Nephron (organoid): ENCODE measurements at regions not wholly inside any gene's neighbourhood (a gene's known extent, or its start where the extent isn't known, plus 50 kb on each side); places are given as distances from the start of the nearest gene placed in this dataset.
A peak's percentile ranks its signal among the peaks of the same experiment; 100 is the strongest.

Source experiments
- H3K27ac Mint-ChIP-seq, 3 experiments: 2 replicates each; pipeline ENCODE4 v1.8.0; 2020; ENCODE audit warnings: mixed read lengths in 3 of 3, mild to moderate bottlenecking in 2 of 3, moderate library complexity in 1 of 3
- H3K27me3 Mint-ChIP-seq: 2 replicates; pipeline ENCODE4 v1.8.0; 2021; ENCODE audit warnings: low read depth, mild to moderate bottlenecking, moderate library complexity, mixed read lengths
- H3K36me3 Mint-ChIP-seq: 2 replicates; pipeline ENCODE4 v1.8.0; 2020; ENCODE audit warnings: low read depth, mixed read lengths
- H3K4me1 Mint-ChIP-seq: 2 replicates; pipeline ENCODE4 v1.8.0; 2020; ENCODE audit warnings: mixed read lengths
- H3K4me3 Mint-ChIP-seq, 3 experiments: 2 replicates each; pipeline ENCODE4 v1.8.0; 2020; ENCODE audit warnings: mild to moderate bottlenecking in 3 of 3, mixed read lengths in 3 of 3, moderate library complexity in 2 of 3
- H3K9me3 Mint-ChIP-seq: 2 replicates; pipeline ENCODE4 v1.8.0; 2020; ENCODE audit warnings: mixed read lengths
- CTCF ChIP-seq, 3 experiments: fragments of 200-600 bp; sonication (generic); IDR thresholded peaks; one replicate each; pipeline ENCODE4 v1.5.0; 2021; ENCODE audit warnings: antibody characterized with exemption in 3 of 3; ENCODE audit not compliant: unreplicated experiment in 3 of 3

- Mint-ChIP-seq H3K9me3 (no peaks in the 10 kb centered on the region), H3K4me1 (peaks cover 48% of the 10 kb centered on the region), H3K36me3 (no peaks in the 10 kb centered on the region), H3K27ac (peak overlapping the region in 2 of 3 experiments; percentile 33 to 53), H3K4me3 (no peak overlapping the region), H3K27me3 (no peaks in the 10 kb centered on the region)
- no peak for TF ChIP-seq CTCF (IDR thresholded peaks at IDR 0.05; ENCODE audit: unreplicated experiment in 3 of 3)
Measured at GRCh38 chr1:56356376-56356990, 222.9 kb downstream of the PLPP3 start.

GRCh38 chr1:56355918-56356317, 223.4 kb downstream of the PLPP3 start:
- peaks cover 48% of the 10 kb centered on the region for H3K4me1 Mint-ChIP-seq
- no peak overlapping the region for H3K4me3 Mint-ChIP-seq
- TF ChIP-seq CTCF (IDR thresholded peaks at IDR 0.05; ENCODE audit: unreplicated experiment in 3 of 3), result no peak
- H3K27me3 Mint-ChIP-seq, result no peaks in the 10 kb centered on the region
- no peaks in the 10 kb centered on the region for H3K36me3 Mint-ChIP-seq
- H3K9me3 Mint-ChIP-seq, result no peaks in the 10 kb centered on the region
- H3K27ac Mint-ChIP-seq, result peak overlapping the region in 2 of 3 experiments; percentile 23 to 53

- Mint-ChIP-seq H3K27me3 (no peaks in the 10 kb centered on the region), H3K27ac (peak overlapping the region in 1 of 3 experiments; percentile 53)
- TF ChIP-seq CTCF (IDR thresholded peaks at IDR 0.05; ENCODE audit: unreplicated experiment in 3 of 3), result no peak
Measured at GRCh38 chr1:56355422-56355821, 223.9 kb downstream of the PLPP3 start.

GRCh38 chr1:56345831-56346230, 233.5 kb downstream of the PLPP3 start:
- no peaks in the 10 kb centered on the region for H3K4me1 Mint-ChIP-seq
- H3K36me3 Mint-ChIP-seq, result peaks cover 11% of the 10 kb centered on the region
- H3K27ac Mint-ChIP-seq, result no peak overlapping the region
- TF ChIP-seq CTCF (IDR thresholded peaks at IDR 0.05; ENCODE audit: unreplicated experiment in 3 of 3), result no peak
- peaks cover 48% of the 10 kb centered on the region for H3K9me3 Mint-ChIP-seq
- H3K27me3 Mint-ChIP-seq, result no peaks in the 10 kb centered on the region
- no peak overlapping the region for H3K4me3 Mint-ChIP-seq

More at GRCh38 chr1:56355422-56355821, 223.9 kb downstream of the PLPP3 start:
- Mint-ChIP-seq H3K36me3 (no peaks in the 10 kb centered on the region), H3K4me1 (peaks cover 48% of the 10 kb centered on the region), H3K4me3 (peak overlapping the region in 1 of 3 experiments; percentile 21), H3K9me3 (no peaks in the 10 kb centered on the region)

- H3K4me1 Mint-ChIP-seq, result no peaks in the 10 kb centered on the region
- H3K36me3 Mint-ChIP-seq, result peaks cover 10% of the 10 kb centered on the region
- H3K27me3 Mint-ChIP-seq, result no peaks in the 10 kb centered on the region
- H3K9me3 Mint-ChIP-seq, result peaks cover 24% of the 10 kb centered on the region
- H3K4me3 Mint-ChIP-seq, result no peak overlapping the region
- TF ChIP-seq CTCF (IDR thresholded peaks at IDR 0.05; ENCODE audit: unreplicated experiment in 3 of 3), result no peak
- no peak overlapping the region for H3K27ac Mint-ChIP-seq
Measured at GRCh38 chr1:56340977-56341376, 238.4 kb downstream of the PLPP3 start.

DNA sequence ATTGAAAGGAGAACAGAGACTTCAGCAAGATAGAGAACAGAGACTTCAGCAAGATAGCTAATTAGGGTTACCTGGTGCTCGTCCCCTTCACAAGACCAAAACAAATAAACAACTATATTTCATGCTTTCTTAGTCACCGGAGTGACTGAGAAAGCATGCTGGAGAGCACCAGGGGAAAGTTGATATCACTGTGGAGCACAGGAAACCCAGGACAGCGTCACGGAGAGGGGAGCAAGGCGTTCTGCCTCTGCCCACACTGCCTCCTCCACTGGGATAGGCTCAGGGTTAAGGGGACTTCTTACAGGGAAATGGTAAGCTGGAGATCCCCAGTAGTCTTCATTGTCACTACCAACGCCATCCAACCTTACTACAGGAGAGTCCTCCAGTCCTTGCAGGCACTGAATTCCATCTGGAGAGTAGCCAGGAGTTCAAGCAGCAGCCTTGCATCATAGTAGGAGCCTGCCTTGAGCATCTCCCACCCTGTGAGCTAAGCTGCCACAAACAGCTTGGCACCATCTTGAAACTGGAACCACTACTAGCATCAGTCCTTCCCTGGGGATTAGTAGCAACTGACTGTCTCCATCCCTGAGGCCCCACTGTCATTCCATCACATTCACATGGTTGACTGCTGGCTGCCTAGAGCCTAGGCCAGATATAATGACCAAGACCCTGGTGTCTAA, 239.4 kb downstream of the PLPP3 start:
- no peak for TF ChIP-seq CTCF (IDR thresholded peaks at IDR 0.05; ENCODE audit: unreplicated experiment in 3 of 3)
- H3K4me3 Mint-ChIP-seq, result no peak overlapping the region
- no peaks in the 10 kb centered on the region for H3K27me3 Mint-ChIP-seq
- peaks cover 15% of the 10 kb centered on the region for H3K9me3 Mint-ChIP-seq
- no peak overlapping the region for H3K27ac Mint-ChIP-seq
- H3K4me1 Mint-ChIP-seq, result peaks cover 4% of the 10 kb centered on the region
- peaks cover 5% of the 10 kb centered on the region for H3K36me3 Mint-ChIP-seq
